IPS-NIHi7 (cell line): ENCODE measurements at regions not wholly inside any gene's neighbourhood (a gene's known extent, or its start where the extent isn't known, plus 50 kb on each side); places are given as distances from the start of the nearest gene placed in this dataset.

ENCODE experiments used
- DNase-seq: peaks from one replicate; pipeline ENCODE4 v3.0.0; 2012; ENCODE audit warnings: mixed read lengths; ENCODE audit errors: extremely low spot score

DNA sequence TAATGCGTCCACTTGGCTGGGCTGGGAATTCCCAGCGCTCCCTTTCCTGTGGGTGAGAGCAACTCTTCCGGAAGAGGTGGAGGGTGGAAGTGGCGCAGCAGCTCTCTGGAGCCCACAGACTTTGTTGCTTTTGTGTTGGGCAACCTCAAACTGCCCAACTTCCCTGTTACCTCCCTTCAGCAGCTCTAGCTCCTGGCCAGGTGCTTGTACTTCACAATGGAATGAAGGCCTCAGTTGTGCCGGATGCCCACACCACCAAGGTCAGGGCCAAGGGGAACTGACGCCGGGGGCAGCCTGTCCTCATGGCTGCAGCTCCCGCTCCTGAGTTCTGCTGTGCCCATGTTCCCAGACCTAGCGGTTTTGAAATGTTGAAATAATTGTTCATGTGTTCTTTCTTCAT lies 322.9 kb downstream of the GALR1 start:
- DNase-seq: no peak

DNA sequence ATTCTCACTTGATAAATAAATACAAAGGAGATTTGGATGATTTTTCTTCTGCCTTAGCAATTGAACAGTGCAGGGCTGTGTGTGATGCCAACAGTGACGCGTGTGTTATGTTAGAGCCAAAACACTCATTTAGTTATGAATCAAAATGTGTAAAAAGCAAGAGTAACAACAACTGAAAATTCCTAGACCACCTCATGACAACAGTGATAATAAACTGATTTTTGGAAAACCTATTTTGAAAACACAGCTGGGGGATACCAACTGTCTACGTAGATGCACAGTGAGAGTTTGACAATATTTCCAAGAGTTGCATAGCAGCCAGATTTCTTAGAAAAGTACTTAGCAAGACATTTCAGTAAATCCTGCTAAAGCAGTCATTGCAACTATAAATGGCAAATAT lies 323.9 kb downstream of the GALR1 start:
- no peak for DNase-seq

GRCh38 chr18:77590943-77591515 lies 341.4 kb downstream of the GALR1 start:
- DNase-seq: no peak

GRCh38 chr18:77597726-77598125 lies 348.1 kb downstream of the GALR1 start:
- DNase-seq: no peak

DNA sequence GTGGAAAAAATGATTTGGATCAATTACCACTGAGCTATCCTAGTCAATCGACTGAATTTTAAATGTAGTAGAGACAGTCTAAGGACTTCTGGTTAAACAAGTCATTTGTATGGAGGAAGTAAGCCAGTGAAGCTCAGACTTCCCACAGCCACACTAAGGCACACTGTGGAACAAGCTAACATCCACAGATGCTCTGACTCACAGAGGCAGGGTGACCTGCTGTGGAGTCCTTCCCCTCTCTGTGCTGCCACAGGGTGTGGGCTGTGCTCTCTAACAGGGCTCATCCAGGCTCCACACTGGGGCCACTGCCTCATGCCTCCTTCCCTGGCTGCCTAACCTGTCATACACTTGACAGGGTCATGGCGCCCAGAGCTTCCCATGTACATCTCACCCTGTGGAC lies 351.0 kb downstream of the GALR1 start:
- DNase-seq: no peak

DNA sequence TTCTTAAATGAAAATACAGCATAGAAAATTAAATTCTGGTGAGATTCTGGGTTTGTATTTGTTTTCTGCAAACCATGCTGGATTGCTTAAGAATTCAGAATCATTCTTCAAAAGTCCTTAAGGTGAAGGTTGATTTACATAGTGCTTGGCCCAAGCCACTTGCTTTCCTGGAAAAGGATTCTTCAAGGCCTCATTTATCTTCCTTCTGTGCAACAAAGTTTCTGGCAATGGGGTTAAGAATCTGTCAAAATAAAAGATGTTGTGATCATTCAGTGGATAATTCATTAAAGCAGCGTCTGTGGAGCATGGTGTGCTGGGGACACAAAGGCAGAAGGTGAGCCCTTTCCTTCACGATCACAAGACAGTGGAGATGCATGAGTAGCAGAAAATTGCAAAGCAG lies 351.9 kb downstream of the GALR1 start:
- DNase-seq: no peak

GRCh38 chr18:77607087-77607486 lies 357.4 kb downstream of the GALR1 start:
- DNase-seq: no peak

DNA sequence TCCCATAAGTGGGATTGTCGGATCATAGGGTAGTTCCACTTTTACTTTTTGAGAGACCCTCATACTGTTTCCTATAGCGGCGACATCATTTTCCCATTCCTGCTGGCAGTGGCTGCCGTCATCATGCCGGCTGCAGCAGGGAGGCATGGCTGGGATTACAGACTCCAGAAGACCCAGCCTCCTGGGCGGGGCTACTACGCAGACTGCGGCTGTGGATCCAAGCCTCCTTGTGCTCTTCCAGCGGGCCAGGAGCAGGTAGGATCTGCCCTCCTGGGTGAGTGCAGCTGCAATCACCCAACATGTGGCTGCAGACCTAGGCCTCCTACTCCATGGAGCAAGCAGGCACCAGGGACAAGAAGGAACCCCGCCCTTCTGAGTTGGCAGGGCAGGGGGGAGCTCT lies 359.2 kb downstream of the GALR1 start:
- no peak for DNase-seq

- no peak for DNase-seq
These were observed 368.0 kb downstream of the GALR1 start for GRCh38 chr18:77617694-77618093.

- no peak for DNase-seq
These were observed 369.9 kb downstream of the GALR1 start for GRCh38 chr18:77619525-77619924.

DNA sequence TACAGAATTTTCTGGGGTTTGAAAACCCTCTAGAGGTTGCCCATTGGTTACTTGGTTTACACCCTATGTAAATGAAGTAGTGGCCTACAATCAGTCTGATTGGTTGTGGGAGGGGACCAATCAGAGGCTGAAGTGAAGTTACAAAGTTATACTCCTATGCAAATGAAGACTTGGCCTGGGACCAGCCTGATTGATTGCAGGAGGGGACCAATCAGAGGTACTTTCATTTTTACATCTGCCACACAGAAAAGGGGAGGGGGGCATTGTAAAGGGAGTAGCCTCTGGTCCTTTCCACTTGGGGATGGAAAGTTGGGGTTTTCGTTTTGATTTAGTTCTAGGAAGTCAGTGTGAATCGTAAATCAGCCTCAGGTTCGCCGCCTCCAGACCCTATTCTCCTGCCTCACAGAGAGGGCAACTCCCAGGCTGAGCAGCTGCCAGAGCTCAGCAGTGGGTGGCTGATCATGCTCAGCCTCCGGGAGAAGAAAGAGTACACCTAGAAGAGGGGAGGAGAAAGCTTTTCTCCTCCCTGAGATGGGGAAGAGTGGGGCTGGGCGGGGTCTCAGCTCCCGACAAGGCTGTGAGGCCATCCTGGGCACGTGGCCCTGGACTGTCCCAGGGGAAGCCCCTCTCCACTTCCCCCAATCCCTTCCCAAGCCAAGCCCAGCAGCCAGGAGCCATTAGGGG lies 372.5 kb downstream of the GALR1 start:
- no peak for DNase-seq

GRCh38 chr18:77632758-77633157 lies 383.1 kb downstream of the GALR1 start:
- no peak for DNase-seq

GRCh38 chr18:77634494-77634893 lies 384.8 kb downstream of the GALR1 start:
- DNase-seq: no peak

DNA sequence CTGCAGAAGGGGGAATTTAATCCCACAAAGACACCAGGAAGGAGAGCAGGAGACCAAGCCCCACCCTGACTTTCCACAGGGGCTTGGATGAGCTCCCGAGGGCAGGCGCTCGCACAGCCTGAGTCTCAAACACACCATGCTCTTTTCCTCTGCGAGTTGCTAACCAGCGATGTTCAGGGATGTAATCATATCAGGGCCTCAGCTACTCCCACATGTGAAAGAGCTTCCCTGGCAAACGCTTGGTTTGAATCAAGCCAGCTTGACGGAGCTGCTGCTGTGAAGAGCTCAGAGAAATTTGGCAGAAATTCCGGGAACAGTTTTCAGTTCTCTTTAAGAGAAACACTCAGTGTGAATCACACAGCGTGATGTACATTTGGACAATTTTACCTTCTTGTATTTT lies 385.8 kb downstream of the GALR1 start:
- no peak for DNase-seq

DNA sequence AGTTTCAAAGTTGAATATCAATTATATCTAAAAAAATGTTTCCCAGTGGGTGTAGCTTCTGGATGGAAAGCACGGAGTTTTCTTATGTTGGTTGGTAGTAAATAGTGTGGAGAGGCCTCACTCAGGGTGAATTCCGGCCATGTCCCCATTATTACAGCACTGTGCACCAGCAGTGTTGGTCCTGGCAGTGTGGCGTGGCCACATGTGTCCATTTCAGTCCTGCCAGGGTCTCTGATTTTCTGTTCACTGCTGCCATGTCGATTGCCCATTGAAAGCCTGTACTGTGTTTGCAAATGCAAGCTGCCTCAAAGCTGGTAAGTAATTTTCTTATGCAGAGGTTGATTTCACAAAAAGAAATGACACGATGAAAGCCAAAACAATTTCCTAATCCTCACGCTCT lies 386.2 kb downstream of the GALR1 start:
- no peak for DNase-seq

DNA sequence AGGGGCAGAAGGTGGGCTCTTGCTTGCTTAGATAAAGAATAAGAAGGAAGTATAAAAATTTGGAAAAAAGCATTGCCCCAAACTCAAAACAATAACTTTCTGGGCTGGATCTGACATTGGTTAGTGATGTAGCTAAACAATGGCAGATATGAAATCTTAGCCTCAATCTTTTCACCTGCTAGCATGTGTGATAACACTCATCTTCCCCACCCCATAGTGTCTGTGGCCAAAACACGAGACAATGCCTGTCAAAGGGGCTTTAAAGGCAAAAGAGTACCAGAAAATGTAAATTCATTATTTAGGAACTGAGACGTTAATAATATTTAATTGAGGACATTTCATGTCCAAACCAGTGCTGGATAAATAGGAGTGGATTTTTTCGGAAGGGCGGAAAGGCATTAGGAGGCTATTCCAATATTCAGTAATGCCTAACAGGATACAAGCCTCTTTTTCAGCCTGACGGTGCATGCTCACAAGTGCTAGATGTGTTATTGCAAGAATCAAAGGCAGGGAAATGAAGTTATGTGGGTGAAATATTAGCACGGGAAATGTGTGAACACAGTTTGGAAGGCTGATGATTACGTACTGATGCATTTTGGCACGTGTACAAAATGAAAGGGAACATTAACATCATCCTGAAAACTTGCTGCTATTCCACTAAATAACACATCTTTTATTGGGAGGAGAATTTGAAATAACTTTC lies 395.7 kb downstream of the GALR1 start:
- no peak for DNase-seq

- DNase-seq: no peak
These were observed 397.8 kb downstream of the GALR1 start for GRCh38 chr18:77647472-77647871.

DNA sequence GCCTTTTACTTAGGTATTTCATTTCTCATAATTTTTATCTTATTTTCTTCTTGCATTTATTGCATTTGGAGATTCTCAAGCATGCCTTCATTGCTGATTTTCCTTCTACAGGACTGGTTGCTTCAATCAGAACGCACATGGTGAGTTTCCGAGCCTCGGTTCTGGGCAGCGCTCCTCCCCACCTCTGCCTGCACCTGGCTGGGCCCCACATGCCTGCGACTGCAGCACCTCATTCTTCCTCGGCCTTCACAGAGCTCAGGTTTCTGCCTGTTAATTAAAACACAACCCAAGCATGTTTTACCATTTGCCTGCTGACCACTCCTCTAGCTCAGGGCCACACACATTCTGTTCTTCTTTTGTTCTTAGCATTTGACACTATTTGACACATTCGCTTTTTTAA lies 398.8 kb downstream of the GALR1 start:
- no peak for DNase-seq

DNA sequence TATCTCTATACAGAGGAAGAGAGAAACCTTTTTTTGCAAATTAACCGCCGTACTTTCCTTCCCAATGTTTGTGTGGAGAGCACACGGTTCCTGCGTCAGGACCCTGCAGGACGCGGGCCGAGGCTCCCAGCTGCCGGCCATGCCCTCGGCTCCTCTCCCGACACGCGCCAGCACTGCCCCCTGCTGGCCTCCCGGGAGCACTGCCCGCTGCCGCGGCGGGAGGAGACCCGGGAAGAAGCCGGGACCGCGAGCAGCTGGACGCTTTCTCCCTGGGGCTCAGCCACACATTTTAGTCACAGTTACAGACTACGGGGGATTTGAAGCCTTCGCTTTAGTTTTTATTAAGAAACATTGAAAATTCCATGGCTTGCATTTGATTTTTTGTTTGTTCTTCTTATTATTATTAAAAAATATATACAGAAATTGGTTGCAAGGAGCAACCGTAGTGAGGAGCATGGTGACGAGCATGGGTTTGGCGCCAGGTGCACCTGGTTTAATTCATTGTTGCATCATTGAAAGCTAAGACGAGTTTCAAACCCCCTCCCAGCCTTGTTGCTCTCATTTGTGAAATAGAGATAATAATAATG lies 401.2 kb downstream of the GALR1 start:
- peak; percentile 92 for DNase-seq

DNA sequence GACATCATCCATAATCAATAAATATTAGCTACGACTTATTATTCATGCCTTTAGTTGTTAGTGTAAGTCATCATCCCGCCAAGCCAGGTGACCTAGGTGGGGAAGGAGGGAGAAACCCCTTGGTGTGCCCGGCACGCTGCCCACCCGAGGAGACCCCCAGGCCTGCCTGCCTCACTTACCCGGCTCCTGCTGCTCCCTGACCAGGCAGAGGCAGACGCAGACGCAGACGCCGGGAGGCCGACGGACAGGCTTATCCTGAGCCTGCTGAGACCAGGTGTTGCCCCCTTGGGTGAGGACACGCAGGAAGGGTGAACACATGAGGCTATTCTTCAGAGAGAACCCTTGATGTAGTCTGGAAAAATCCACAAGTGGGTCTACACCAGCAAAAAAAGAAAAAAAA lies 401.8 kb downstream of the GALR1 start:
- no peak for DNase-seq

DNA sequence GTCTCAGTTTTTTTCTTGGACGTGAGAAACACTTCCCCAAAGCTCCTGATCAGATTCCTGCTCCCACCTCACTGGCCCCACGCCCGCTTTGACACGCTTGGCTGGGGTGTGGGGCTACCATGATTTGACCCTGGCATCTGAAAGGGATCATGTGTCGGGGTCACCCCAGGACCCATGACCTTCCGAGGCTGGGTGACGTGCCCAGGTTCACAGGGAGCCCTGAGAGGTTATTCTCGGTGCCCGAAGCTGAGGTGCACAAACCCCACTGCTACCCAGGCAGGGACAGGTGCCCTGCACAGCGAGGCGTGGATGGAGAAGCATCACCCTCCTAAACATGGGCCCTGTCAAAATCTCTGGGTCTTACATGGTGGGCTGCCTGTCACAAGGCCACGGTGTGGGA lies 404.1 kb downstream of the GALR1 start:
- no peak for DNase-seq

DNA sequence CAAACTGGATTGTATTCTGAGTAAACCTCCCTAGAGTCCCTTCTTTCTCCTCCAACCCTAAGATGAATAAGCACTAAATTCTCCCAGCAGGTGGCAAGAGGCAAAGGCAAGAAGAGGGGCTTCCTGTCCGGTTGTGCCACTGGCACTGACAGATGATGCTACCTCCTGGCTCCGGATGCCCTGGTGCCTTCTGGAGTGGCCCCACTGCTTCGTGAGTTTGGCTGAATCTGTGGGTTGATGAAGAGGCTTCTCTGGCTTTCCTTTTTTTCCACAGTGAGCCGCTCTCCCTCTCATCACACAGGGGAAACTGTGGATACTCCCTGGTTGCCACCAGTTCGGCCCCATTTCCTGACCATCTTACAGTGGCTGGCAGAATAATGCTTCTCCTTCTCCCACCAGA lies 404.7 kb downstream of the GALR1 start:
- DNase-seq: no peak
